ENCODE measurements at regions not wholly inside any gene's neighbourhood (a gene's known extent, or its start where the extent isn't known, plus 50 kb on each side); places are given as distances from the start of the nearest gene placed in this dataset.
"Not testable (repeated sequence)": the region's sequence is repeated elsewhere in the genome, so short reads cannot be mapped to it uniquely, and the experiment has no call there.

DNA sequence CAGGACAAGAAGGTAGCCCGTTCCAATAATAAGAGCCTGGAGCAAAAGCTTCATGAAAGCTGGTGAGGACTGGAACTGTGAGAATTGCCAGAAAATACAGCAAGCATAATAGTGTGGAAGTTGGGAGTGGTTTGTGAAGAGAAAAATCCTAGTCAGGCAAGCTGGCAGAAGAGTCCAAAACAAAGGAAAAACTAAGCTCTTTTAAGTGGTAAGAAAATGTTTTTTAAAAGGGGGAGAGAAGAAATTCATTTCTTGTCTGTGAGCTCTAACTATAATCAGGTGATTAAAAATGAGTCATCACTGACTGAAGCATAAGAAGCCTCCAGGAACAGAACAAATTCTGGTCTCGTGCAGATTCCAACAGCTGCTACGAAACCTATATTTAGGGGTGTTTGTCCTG, 102.6 kb downstream of the CAAP1 start:
- DNase-seq, result no peak

- DNase-seq, result no peak
These were observed 106.0 kb downstream of the CAAP1 start for GRCh38 chr9:26786564-26786963.

GRCh38 chr9:26782899-26783298, 109.7 kb downstream of the CAAP1 start:
- no peak for DNase-seq

DNA sequence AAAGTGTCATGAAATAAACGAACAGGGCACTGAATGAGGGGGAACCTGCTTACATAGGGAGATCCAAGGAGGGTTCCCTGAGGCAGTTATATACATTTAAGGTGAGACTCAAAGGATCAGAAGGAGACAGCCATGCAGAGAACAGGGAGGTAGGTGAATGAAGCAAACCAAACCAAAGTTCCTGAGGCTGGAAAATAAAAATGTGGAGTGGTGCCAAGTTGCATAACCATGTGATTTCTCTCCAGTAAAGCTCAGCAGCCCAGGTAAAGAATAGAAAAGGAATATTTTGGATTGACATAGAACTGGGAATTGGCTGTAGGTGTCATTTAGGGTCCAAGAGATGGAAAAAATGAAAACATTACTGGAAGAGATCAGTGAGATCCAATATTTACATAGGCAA, 110.7 kb downstream of the CAAP1 start:
- DNase-seq, result no peak

DNA sequence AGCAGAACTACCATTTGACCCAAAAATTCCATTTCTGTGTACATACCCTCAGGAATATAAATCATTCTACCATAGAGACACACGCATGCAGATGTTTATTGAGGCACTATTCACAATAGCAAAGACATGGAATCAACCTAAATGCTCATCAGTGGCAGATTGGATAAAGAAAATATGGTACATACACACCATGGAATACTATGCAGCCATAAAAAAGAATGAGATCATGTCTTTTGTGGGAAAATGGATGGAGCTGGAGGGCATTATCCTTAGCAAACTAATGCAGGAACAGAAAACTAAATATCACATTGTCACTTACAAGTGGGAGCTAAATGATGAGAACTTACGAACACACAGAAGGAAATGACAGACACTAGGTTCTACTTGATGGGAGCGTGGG, 112.3 kb downstream of the CAAP1 start:
- DNase-seq, result not testable (repeated sequence)

DNA sequence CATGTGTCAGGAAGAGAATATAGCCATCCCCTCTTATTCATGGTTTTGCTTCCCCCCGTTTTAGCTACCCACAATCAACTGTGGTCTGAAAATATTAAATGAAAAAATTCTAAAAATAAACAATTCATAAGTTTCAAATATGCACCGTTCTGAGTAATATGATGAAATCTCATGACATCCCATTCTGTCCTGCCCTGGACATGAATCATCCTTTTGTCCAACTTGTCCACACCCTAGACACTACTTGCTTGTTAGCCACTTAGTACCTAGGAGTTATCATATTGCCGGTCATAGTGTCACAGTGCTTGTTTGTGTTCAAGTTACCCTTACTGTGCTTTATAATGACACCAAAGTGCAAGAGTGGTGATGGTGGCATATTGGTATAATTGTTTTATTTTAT, 113.5 kb downstream of the CAAP1 start:
- DNase-seq, result peak; percentile 3

GRCh38 chr9:26775391-26775790, 117.2 kb downstream of the CAAP1 start:
- DNase-seq, result no peak

GRCh38 chr9:26773056-26773455, 119.5 kb downstream of the CAAP1 start:
- DNase-seq, result no peak

DNA sequence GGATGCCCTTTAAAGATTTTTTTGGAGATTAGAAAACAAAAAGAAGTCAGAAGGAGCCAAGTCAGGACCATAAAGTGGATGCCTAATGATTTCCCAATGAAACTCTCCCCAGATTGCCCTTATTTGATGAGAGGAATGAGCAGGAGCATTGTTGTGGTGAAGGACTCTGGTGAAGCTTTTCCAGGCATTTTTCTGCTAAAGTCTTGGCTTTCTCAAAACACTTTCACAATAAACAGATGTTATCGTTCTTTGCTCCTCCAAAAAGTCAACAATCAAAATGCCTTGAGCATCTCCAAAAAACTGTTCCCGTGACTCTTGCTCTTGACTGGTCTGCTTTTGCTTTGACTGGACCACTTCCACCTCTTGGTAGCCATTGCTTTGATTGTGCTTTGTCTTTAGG, 121.8 kb downstream of the CAAP1 start:
- no peak for DNase-seq

GRCh38 chr9:26768145-26768544, 124.5 kb downstream of the CAAP1 start:
- DNase-seq, result peak; percentile 4

DNA sequence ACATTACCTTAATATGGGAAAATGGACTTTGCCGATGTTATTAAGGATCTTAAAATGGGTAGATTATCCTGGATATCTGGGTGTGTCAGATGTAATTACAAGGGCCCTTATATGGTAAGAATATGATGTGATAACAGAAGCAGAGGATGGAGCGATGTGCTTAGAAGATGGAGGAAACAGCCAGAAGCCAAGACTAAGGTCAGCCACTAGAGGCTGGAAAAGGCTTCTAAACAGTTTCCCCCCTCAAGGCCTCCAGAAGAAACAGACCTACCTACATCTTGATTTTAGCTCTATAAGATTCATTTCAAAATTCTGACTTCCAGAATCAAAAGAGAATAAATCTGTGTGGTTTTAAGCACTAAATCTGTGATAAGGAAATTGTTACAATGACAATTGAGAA, 131.9 kb downstream of the CAAP1 start:
- DNase-seq, result no peak

- no peak for DNase-seq
These were observed 133.9 kb downstream of the CAAP1 start for GRCh38 chr9:26758655-26759054.

GRCh38 chr9:26756881-26757280, 135.7 kb downstream of the CAAP1 start:
- DNase-seq, result no peak

- DNase-seq, result no peak
These were observed 137.1 kb downstream of the CAAP1 start for GRCh38 chr9:26755476-26755875.

DNA sequence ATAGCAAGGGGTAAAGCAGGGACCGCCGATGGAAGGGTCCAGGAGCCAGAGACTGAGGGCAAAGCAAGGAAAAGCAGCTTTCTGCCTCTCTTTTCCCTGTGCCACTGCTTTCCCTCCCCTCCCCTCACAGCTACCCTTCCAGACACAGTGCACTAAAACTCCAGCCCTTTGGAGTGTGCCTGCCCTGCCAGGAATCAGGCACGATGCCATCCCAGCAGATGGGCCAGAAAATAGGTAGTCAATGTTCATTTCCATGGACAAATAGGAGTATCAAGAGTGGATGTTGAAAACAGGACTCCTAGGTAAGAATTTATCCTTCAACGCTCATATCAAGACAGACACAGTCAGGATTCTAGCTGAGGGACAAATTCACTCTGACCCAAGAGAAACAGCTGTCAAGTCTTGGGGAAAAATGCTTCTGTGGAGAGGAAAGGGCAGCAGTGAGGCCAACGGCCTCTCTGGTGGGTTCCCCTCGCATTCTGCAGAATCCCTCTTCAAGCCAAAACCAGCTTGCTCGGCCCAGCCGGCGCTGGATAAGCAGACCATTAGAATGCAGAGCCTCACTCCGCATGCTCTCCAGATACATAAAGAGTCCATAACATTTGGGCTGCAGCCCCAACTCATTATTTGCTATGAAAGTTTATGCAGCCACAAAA, 138.0 kb downstream of the CAAP1 start:
- no peak for DNase-seq

- DNase-seq, result no peak
These were observed 138.6 kb downstream of the CAAP1 start for GRCh38 chr9:26753971-26754370.

GRCh38 chr9:26750162-26750561, 142.4 kb downstream of the CAAP1 start:
- no peak for DNase-seq

DNA sequence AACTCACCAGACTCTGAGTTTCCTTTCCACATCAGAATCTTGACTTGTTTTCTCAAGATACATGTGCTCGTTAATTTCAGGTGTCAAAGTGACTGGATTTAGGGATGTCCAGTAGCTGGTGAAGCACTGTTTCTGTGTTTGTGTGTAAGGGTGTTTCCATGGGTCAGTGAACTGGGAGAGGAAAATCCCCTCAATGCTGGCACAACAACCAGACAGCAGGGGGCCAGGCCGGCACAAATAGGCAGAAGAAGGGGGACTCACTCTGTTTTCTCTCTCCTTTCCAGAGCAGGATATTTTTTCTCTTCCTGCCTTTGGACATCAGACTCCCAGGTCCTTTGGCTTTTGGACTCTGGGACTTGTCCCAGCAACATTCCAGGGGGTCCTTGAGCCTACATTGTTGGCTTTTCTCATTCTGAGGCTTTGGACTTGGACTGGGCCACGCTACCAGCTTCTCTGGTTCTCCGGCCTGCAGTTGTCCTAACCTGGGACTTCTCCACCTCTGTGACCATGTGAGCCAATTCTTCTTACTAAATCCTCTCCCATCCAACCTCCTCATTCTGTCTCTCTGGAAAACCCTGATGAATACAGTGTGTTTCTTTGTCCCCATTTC, 144.0 kb downstream of the CAAP1 start:
- DNase-seq, result no peak

GRCh38 chr9:26747611-26748010, 145.0 kb downstream of the CAAP1 start:
- no peak for DNase-seq

- no peak for DNase-seq
These were observed 146.1 kb downstream of the CAAP1 start for GRCh38 chr9:26746357-26747072.

DNA sequence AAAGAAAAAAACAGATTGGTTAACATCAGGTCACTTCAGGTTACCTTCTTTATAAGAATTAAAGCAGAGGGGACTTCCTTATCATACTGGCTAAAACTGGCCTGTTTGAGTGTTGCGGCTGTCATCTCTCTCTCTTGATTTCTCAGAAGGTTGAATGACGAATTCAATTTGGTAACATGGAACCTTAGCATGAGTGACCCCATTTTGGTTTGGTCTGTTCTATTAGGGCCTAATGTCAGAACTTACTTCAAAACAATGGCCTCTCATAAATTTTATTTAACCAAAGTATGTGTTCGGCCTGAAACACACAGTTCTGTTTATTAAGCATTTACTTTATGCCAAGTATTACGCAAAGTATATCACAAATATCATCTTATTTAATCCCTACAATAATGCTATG, 147.5 kb downstream of the CAAP1 start:
- DNase-seq, result no peak

GRCh38 chr9:26744191-26744965, 148.2 kb downstream of the CAAP1 start:
- DNase-seq, result peak; percentile 23

- no peak for DNase-seq
These were observed 149.7 kb downstream of the CAAP1 start for GRCh38 chr9:26742828-26743476.

Measured in fibroblast of skin of right quadriceps (primary cell).